Left hindlimb (tissue), 1 donor: ENCODE measurements at regions not wholly inside any gene's neighbourhood (a gene's known extent, or its start where the extent isn't known, plus 50 kb on each side); places are given as distances from the start of the nearest gene placed in this dataset.

Experiments
- DNase-seq: peaks from one replicate; pipeline ENCODE4 v3.0.0-alpha.2; 2018

DNA sequence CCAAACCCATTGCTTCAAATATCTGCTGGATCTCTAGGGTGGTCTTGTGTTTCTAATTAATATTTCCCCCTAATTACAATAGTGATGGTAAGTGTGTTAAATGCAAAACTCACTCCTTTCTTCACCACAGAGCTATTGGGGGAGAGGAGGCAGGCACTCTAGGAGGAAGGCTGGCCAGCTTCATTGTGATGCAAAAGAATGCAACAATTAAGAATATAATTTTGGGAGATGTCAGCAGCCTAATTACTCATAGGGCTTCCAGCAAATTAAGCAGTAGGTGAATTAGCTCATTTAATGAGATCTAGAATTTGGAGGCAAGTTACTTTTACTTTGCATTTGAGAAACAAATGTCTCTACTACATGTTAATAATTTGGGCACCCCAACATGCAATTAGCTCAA, 560.4 kb upstream of the DAB1 start:
- DNase-seq: no peak

DNA sequence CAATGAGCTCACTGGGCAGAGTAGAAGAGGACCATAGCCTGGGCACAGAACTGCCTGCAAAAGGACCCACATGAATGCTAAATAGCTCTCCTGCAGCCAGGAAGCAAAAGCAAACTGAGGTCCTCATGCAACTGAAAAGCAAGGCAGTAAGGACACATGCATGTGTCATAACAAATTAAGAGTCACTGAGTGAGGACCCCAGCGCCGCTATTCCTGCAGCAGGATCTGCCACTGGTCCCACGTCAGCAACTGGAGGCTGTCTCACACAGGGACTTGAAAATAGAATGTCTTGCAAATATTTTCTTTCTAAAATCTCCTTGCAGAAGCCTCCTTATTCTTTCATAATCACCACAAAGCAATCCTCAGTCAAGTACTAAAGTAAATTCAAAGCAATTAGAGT, 559.6 kb upstream of the DAB1 start:
- no peak for DNase-seq

- no peak for DNase-seq
Observed at GRCh38 chr1:57982852-57983251, 559.0 kb upstream of the DAB1 start.

- no peak for DNase-seq
Observed at GRCh38 chr1:57976216-57976615, 552.4 kb upstream of the DAB1 start.

DNA sequence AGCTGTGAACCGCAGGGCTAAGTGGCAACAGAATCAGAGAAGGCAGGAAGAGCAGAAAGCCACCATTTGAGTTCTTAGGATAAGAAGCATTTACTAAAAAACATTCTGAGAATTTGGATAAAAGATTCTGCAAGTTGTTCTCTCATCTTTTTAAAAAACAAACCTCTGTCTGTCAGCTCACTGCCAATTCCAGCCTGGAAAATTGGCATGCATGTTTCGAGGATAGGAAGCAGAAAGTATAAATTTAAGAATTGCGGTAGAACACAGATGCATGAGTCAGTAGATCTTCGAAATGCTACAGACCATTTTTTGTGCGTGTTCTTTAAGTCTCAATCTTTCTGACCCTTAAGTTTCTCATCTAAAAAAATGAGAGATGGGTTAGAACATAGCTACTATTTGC, 544.5 kb upstream of the DAB1 start:
- no peak for DNase-seq

DNA sequence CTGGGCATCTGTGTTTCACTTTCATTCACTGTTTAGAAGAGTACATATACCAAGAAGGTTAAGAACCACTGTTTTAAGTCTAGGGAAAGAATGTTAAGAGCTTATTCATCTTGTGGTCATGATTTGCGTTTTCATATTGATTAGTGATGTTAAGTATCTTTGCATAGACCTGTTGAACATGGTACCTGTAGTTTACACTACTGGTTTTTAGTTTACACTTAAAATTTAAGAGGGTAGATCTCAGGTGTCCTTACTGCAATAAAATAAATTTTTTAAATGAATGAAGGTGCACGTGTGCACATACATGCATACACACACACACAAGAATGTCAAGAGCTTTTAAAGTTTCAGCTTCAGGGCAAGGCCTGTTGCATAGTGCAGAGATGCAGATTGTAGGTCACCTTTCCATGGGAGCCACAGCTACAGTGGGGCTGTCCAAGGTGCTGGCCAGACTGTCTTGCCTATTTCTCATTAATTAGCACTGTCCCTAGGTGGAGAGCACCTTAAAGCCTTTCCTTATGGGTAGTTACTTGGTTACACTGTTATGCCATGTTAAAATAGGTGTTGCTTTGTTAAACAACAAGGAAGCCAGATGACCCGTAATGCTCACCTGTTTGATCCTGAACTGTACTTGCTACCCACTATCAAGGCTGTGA, 543.0 kb upstream of the DAB1 start:
- no peak for DNase-seq

GRCh38 chr1:57966340-57966739, 542.5 kb upstream of the DAB1 start:
- DNase-seq: no peak

DNA sequence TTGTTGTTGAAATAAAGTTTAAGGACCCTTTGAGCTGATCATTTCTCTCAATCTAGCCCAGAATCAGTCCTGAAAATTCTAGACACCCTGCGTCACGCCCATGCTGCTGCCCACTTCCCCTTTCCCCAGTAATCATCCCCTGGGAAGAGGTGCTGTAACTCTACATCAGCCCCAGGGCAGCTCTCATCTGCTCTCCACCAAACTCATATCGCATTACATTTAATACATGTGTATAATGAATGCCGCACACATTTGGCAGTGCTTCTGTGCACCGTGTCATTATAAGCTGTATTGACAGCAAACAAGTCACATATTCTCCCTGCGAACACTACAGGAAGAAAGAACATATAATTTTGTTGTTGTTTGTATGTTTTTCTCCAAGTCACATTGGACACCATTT, 539.7 kb upstream of the DAB1 start:
- no peak for DNase-seq

DNA sequence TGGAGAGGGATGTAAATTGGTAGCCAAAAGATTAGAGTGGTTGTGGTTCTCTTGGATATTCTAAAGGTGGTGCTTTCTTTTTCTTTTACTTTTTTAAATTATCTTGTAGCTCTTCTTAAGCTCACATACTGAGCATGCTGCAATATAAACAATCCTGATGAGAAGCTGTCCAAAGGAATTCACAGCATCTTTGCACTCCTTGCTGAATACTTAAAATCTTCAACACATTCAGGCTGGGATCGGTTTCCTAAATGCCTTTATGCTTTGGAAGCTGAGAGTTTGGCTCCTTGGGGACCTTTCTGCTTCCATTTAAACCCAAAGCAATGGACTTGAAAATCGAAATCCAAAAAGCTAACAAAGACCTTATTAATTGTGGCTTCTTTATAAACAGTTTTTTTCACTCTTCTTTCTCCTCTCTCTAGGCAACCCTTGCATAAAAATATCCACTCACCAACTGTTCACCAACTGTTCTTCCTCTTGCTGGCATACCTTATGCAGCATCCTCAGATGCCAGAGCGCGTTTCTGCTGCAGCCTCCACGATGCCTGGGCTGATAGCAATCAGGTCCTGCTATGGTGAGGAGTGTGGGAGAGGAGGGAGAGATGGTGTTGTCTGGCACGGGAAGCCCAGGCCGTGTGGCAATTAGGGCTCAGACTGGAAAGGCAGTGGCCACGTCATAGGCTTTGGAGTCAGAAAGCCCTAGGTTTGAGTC, 535.8 kb upstream of the DAB1 start:
- DNase-seq: no peak

GRCh38 chr1:57957576-57957975, 533.7 kb upstream of the DAB1 start:
- DNase-seq: no peak

GRCh38 chr1:57951390-57951789, 527.5 kb upstream of the DAB1 start:
- DNase-seq: no peak

DNA sequence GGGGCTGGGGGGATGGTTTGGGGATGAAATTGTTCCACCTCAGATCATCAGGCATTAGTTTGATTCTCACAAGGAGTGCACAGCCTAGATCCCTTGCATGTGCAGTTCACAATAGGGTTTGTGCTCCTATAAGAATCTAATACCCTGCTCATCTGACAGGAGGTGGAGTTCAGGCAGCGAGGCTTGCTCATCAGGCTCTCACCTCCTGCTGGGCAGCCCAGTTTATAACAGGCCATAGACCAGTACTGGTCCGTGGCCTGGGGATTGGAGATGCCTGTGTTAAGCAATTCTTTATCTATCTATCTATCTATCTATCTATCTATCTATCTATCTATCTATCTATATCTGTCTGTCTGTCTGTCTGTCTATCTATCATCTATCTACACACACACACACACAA, 525.3 kb upstream of the DAB1 start:
- no peak for DNase-seq

GRCh38 chr1:57947471-57947870, 523.6 kb upstream of the DAB1 start:
- no peak for DNase-seq

GRCh38 chr1:57945045-57945444, 521.2 kb upstream of the DAB1 start:
- no peak for DNase-seq

- DNase-seq: no peak
Observed at GRCh38 chr1:57943365-57943764, 519.5 kb upstream of the DAB1 start.

GRCh38 chr1:57934745-57935144, 510.9 kb upstream of the DAB1 start:
- no peak for DNase-seq

GRCh38 chr1:57927003-57927402, 503.1 kb upstream of the DAB1 start:
- DNase-seq: no peak

- no peak for DNase-seq
Observed at GRCh38 chr1:57926025-57926552, 502.2 kb upstream of the DAB1 start.

GRCh38 chr1:57925226-57925625, 501.4 kb upstream of the DAB1 start:
- DNase-seq: no peak

DNA sequence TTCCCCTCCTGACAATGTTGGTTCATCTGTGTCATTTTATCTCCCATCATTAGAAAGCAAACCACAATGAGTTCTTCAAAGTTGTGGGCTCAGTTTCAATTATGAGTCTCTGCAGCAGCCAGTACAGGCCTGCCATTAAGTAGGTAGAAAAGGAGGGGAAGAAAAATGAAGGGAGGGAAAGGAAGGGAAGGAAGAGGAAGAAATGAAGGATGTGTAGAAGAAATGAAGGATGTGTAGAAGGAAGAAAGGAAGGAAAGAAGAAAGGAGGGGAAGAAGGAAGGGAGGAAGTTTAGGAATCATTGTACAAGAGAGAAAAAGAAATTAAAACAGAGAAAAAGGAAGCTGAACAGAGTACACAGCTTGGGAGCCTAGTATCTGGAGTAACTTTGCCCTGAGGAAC, 498.3 kb upstream of the DAB1 start:
- DNase-seq: no peak

- no peak for DNase-seq
Observed at GRCh38 chr1:57916041-57916440, 492.2 kb upstream of the DAB1 start.

DNA sequence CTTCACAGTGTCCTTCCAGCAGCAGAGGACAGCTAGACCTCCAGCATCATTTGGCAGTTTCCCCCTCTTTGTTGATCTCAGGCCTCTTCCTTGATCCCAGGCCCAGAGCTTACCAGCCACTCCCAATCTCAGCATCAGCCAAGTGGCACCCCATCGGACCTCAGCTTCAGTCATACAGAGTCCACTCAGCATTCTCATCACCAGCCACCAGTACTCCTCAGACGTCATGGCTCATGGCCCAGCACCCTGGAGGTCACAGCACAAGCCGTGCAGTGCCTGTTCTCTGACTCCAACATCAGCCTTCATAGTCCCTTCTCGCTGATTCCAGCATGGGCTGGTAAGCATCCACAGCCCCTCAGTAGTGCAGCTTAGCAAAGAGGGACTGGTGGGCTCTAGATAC, 487.6 kb upstream of the DAB1 start:
- DNase-seq: no peak

- DNase-seq: no peak
Observed at GRCh38 chr1:57910782-57911181, 486.9 kb upstream of the DAB1 start.

GRCh38 chr1:57910305-57910704, 486.4 kb upstream of the DAB1 start:
- DNase-seq: no peak
